ENCODE measurements at regions not wholly inside any gene's neighbourhood (a gene's known extent, or its start where the extent isn't known, plus 50 kb on each side); places are given as distances from the start of the nearest gene placed in this dataset.

DNA sequence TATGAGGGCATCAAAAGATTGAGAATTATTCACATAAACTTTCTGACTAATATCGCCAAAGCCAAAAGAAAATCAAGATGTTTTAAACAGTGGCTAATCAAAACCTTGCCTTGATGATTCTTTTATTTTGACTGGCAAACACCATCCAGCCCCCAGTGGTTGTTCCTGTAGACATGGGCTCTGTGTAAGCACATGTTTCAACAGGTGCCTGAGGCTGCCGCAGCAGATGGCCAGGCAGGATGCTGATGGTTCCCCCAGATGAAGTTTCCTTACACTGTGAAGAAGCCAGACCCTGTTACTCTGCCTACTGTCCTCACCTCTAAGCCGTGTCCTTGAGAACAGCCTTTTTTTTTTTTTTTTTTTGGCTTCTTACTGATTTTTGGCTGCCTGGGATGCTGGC, 146.5 kb downstream of the RAB11FIP2 start:
- CTCF ChIA-PET, result no interaction called here
- no peak for DNase-seq (ENCODE audit: low spot score)
- no peak overlapping the region for H3K4me3 ChIP-seq (ENCODE audit: low read depth, low read length, poor library complexity, severe bottlenecking)
- peaks cover 4% of the 10 kb centered on the region for H3K27me3 ChIP-seq (replicated peaks; ENCODE audit: insufficient read depth, low read depth, low read length, poor library complexity)
- H3K9me3 ChIP-seq (ENCODE audit: low read depth, low read length, poor library complexity, severe bottlenecking), result no peaks in the 10 kb centered on the region
- POLR2A ChIA-PET (ENCODE audit: low non-redundant PET), result no interaction called here
- intact Hi-C loops (cut with micrococcal nuclease; ENCODE audit: unreplicated experiment), result no loop called here
- no peaks in the 10 kb centered on the region for H3K36me3 ChIP-seq (ENCODE audit: insufficient read depth, low read length, poor library complexity, severe bottlenecking)
- no peaks in the 10 kb centered on the region for H3K4me1 ChIP-seq (ENCODE audit: insufficient read depth, low read length, poor library complexity, severe bottlenecking)
- no TSS peak for BruUV-seq (replicated peaks)
- H3K27ac ChIP-seq (ENCODE audit: low read depth, low read length, poor library complexity, severe bottlenecking), result no peak overlapping the region
- TF ChIP-seq EZH2 (IDR thresholded peaks at IDR 0.05; ENCODE audit: borderline replicate concordance, low read depth, low read length, poor library complexity, severe bottlenecking) (no peak), CTCF (conservative IDR thresholded peaks at IDR 0.05; ENCODE audit: low read depth, low read length) (no peak)

DNA sequence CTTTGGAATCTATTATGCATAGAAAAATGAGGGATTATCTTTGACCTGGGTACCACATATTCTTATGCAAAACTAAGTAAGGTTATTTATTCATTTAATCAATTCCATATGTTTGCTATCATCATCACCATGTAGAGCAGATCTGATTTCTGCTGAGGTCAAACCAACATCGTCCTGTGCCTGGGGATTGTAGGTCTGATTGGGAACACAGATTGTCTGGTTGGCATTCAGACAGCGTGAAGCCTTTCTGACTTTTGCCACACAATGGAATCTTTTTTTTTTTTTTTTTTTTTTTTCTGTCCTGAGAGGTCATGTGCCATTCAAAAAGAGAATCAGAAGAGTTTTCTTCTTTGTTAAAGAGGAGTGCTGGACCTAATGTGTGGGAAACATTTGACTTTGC, 142.9 kb downstream of the RAB11FIP2 start:
- CTCF ChIA-PET, result no interaction called here

GRCh38 chr10:117905404-117905803, 141.3 kb downstream of the RAB11FIP2 start:
- TF ChIP-seq CTCF (conservative IDR thresholded peaks at IDR 0.05; ENCODE audit: low read depth, low read length) (no peak), EZH2 (IDR thresholded peaks at IDR 0.05; ENCODE audit: borderline replicate concordance, low read depth, low read length, poor library complexity, severe bottlenecking) (no peak)
- Histone ChIP-seq H3K27me3 (replicated peaks; ENCODE audit: insufficient read depth, low read depth, low read length, poor library complexity) (peaks cover 41% of the 10 kb centered on the region), H3K27ac (ENCODE audit: low read depth, low read length, poor library complexity, severe bottlenecking) (no peak overlapping the region), H3K4me3 (ENCODE audit: low read depth, low read length, poor library complexity, severe bottlenecking) (no peak overlapping the region), H3K36me3 (ENCODE audit: insufficient read depth, low read length, poor library complexity, severe bottlenecking) (no peaks in the 10 kb centered on the region), H3K4me1 (ENCODE audit: insufficient read depth, low read length, poor library complexity, severe bottlenecking) (no peaks in the 10 kb centered on the region), H3K9me3 (ENCODE audit: low read depth, low read length, poor library complexity, severe bottlenecking) (no peaks in the 10 kb centered on the region)
- intact Hi-C loops (cut with micrococcal nuclease; ENCODE audit: unreplicated experiment), result no loop called here
- ChIA-PET POLR2A (ENCODE audit: low non-redundant PET) (no interaction called here), CTCF (no interaction called here)
- no peak for DNase-seq (ENCODE audit: low spot score)
- no TSS peak for BruUV-seq (replicated peaks)

More for the DNA sequence above, 142.9 kb downstream of the RAB11FIP2 start:
- H3K27ac ChIP-seq (ENCODE audit: low read depth, low read length, poor library complexity, severe bottlenecking), result no peak overlapping the region
- peaks cover 31% of the 10 kb centered on the region for H3K27me3 ChIP-seq (replicated peaks; ENCODE audit: insufficient read depth, low read depth, low read length, poor library complexity)
- no peaks in the 10 kb centered on the region for H3K36me3 ChIP-seq (ENCODE audit: insufficient read depth, low read length, poor library complexity, severe bottlenecking)
- H3K4me3 ChIP-seq (ENCODE audit: low read depth, low read length, poor library complexity, severe bottlenecking), result no peak overlapping the region
- H3K9me3 ChIP-seq (ENCODE audit: low read depth, low read length, poor library complexity, severe bottlenecking), result no peaks in the 10 kb centered on the region
- no peak for DNase-seq (ENCODE audit: low spot score)
- BruUV-seq (replicated peaks), result no TSS peak
- POLR2A ChIA-PET (ENCODE audit: low non-redundant PET), result no interaction called here
- H3K4me1 ChIP-seq (ENCODE audit: insufficient read depth, low read length, poor library complexity, severe bottlenecking), result no peaks in the 10 kb centered on the region
- TF ChIP-seq EZH2 (IDR thresholded peaks at IDR 0.05; ENCODE audit: borderline replicate concordance, low read depth, low read length, poor library complexity, severe bottlenecking) (no peak), CTCF (conservative IDR thresholded peaks at IDR 0.05; ENCODE audit: low read depth, low read length) (no peak)
- intact Hi-C loops (cut with micrococcal nuclease; ENCODE audit: unreplicated experiment), result no loop called here

Data from A673 (cell line).